ENCODE measurements at regions not wholly inside any gene's neighbourhood (a gene's known extent, or its start where the extent isn't known, plus 50 kb on each side); places are given as distances from the start of the nearest gene placed in this dataset.
"Not testable (repeated sequence)": the region's sequence is repeated elsewhere in the genome, so short reads cannot be mapped to it uniquely, and the experiment has no call there.

GRCh38 chr3:170800275-170800674 is 69.7 kb downstream of the RPL22L1 start:
- TF ChIP-seq EZH2 (IDR thresholded peaks at IDR 0.05); POLR2AphosphoS5 (IDR thresholded peaks at IDR 0.05; ENCODE audit: borderline replicate concordance, low read depth, low read length); FOXP2 (optimal IDR thresholded peaks at IDR 0.05; ENCODE audit: control extremely low read depth, extremely low read length, insufficient read depth): not testable (repeated sequence)
